GM18909 (cell line): ENCODE measurements at regions not wholly inside any gene's neighbourhood (a gene's known extent, or its start where the extent isn't known, plus 50 kb on each side); places are given as distances from the start of the nearest gene placed in this dataset.
"Not testable (repeated sequence)": the region's sequence is repeated elsewhere in the genome, so short reads cannot be mapped to it uniquely, and the experiment has no call there.

Source experiments
- ATAC-seq: cut with Tn5 transposase; IDR thresholded peaks from one replicate; pipeline ENCODE4 v1.9.1; 2021; ENCODE audit warnings: mild to moderate bottlenecking; ENCODE audit not compliant: unreplicated experiment, poor library complexity

DNA sequence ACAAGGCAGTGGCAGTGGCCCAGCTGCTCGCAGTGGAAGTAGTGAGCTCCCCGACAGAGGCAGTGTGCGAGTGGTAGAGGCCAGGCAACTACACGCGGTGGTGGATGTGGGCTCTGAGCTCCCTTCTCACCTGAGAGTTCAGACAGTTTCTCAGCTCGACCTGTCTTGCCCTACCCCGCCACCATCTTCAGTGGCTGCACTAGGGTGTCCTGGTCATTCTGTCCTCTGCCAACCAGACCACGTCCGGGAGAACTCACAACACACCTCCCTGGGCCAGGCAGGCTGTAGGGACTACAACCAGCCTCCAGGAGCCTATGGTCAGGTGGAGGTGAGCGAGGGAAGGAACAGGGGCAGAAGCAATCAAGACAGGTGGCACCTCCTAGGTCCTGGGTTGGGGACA, 106.3 kb upstream of the SMAD3 start:
- no peak for ATAC-seq

DNA sequence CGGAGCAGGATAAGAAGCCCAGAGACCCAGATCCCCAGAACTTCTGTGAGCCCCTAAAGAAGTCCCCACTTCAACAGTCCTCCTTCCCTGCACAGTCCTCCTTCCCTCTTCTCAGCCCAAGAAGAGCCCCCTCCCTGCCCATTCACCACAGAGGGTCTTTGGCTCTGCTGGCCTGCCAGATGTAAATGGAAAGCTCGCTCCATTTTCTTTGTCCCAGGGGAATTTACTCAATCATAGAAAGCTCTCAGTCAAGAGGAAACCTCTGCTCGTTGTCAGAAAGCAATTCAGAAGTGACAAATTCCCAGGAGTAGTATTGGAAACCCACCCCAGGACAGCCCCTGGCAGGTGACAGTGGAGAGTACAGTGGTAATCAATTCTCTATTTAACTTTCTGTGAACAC, 105.5 kb upstream of the SMAD3 start:
- no peak for ATAC-seq

GRCh38 chr15:66960519-66960918, 104.9 kb upstream of the SMAD3 start:
- ATAC-seq: no peak

- no peak for ATAC-seq
Measured at GRCh38 chr15:66961407-66961884, 104.0 kb upstream of the SMAD3 start.

DNA sequence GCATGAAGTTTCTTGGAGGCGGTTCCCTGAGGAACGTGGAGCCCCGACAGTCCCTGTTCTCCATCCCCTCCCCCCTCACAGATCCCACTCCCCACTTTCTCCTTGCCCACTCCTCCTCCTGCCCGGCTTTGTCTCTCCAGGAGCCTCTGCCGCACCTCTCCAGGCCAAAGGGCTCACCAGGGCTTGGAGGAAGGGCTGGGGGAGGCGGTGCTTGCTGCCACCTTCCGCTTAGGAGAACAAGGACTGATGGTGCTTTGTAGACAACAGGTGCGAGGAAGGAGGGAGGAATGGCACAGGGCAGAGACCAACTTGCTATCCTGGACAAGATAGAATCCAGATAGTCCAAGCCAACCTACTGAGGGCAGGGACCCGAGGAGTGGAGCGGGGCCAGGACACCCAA, 103.5 kb upstream of the SMAD3 start:
- ATAC-seq: no peak

DNA sequence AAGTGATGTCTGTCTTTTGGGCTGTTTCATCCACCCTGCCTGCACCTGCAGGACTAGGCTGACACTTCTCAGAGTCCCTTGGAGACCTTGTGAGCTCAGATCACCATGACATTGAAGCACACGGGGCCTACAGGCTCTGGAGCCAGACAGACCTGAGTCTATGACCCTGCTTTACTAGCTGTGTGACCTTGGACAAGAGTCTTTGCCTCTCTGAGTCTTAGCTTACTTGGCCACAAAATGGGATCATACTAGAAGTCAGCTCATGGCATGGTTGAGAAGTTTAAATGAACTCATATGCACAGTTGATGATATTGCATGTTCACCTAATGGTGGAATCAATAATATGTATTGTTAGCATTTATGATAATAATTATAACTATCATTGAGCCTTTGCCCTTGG, 102.9 kb upstream of the SMAD3 start:
- no peak for ATAC-seq

- ATAC-seq: no peak
Measured at GRCh38 chr15:66963084-66963483, 102.3 kb upstream of the SMAD3 start.

- ATAC-seq: no peak
Measured at GRCh38 chr15:66963710-66964109, 101.7 kb upstream of the SMAD3 start.

GRCh38 chr15:66964111-66964738, 101.2 kb upstream of the SMAD3 start:
- no peak for ATAC-seq

DNA sequence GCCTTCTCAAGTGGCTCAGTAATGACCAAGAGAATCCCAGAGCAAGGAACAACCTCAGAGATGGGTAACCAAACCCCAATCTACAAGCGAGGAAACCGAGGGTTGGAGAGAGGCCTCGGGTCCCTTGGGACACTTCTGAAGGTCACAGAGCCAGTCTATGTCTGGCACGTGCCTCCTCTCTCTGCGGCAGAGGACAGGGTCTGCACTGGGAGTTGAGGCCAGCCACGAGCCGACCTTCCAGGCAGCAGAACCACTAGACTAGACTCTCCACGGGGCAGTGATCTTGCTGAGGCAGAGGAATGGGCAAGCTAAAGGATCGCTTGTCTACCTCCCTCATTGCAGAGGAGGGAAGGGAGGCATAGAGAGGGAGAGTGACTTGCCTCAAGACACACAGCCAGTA, 100.6 kb upstream of the SMAD3 start:
- ATAC-seq: no peak

GRCh38 chr15:66965201-66965900, 100.1 kb upstream of the SMAD3 start:
- no peak for ATAC-seq

DNA sequence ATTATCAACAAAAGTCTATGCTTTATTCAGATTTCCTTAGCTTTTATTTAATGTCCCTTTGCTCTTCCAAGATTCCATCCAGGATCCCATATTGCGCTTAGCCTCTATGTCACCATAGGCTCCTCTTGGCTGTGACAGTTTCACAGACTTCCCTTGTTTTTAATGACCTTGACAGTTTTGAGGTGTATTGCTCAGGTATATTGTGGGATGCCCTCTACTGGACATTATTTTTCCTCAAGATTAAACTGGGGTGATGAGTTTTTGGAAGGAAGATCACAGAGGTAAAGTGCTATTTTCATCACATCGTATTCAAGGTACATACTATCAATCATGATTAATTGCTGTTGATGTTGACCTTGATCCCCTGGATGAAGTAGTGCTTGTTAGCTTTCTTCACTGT, 99.1 kb upstream of the SMAD3 start:
- no peak for ATAC-seq

DNA sequence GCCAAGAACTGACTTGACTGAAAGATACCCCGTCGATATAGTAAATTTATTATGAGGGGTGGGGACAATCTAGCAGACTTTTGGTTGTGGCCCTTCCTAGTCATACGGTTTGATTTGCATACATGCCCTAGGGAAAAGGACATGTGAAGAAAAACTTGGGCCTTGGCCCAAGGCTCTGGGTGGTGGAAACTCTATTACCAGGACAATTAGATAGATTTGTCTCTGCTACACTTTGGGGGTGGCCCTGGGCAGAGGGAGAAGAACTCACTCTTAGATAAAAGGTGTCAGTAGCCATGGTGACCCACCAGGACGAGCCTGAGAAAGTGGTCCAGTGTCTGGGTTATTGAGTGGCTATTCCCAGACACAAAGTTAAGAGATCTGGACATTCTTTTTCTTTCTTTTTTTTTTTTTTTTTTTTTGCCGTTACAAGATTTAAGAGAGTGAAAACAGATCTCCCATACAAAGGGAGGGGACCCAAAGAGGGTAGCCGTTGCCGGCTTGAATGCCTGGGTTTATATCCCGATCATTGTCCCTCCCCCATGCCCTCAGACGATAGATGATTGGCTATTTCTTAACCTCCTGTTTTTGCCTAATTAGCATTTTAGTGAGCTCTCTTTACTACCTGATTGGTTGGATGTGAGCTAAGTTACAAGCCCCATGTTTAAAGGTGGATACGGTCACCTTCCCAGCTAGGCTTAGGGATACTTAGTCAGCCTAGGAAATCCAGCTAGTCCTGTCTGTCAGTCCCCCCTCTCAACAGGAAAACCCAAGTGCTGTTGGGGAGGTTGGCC, 96.4 kb upstream of the SMAD3 start:
- ATAC-seq: no peak

GRCh38 chr15:66974131-66974530, 91.3 kb upstream of the SMAD3 start:
- not testable (repeated sequence) for ATAC-seq

GRCh38 chr15:66976106-66976640, 89.2 kb upstream of the SMAD3 start:
- ATAC-seq: not testable (repeated sequence)

- ATAC-seq: not testable (repeated sequence)
Measured at GRCh38 chr15:66980326-66980725, 85.1 kb upstream of the SMAD3 start.

DNA sequence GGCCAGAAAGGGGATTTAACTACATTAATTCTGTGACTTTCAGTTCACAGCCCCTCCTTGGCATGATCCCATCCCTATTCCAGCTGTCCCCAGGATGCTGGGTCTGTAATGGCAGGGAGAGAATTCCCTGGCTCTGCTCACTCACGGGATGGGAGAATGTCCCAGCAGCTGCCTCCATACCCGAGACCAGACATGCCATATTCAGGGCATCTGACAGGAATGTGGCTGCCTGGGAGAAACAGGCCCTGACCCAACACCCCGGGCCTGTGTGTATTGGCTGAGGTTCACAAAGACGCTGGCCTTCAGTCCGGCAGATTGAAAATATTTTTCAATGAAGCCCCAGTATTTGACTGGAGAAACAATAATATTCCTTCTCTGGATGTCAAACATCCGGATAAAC, 83.6 kb upstream of the SMAD3 start:
- ATAC-seq: no peak

DNA sequence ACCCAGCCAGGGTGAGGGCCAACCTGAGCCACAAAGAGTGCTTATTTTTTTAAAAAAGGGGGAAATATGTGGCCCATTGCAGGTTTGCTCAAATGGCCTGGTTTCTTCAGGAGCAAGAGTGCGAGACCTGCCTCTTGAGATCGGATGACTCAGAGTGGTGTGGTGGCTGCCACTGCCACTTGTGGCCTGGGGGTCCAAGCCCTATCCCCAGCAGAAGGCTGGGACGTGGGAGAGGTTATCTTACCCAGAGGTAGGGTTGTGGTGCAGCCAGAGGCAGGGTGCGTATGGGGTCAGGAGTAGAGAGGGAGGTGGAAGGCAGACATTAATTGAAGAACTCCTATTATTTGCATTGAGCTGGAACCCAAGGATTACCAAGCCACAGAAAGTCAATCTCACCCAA, 83.2 kb upstream of the SMAD3 start:
- no peak for ATAC-seq

GRCh38 chr15:66982816-66983215, 82.6 kb upstream of the SMAD3 start:
- no peak for ATAC-seq

- no peak for ATAC-seq
Measured at GRCh38 chr15:66985653-66986052, 79.7 kb upstream of the SMAD3 start.

DNA sequence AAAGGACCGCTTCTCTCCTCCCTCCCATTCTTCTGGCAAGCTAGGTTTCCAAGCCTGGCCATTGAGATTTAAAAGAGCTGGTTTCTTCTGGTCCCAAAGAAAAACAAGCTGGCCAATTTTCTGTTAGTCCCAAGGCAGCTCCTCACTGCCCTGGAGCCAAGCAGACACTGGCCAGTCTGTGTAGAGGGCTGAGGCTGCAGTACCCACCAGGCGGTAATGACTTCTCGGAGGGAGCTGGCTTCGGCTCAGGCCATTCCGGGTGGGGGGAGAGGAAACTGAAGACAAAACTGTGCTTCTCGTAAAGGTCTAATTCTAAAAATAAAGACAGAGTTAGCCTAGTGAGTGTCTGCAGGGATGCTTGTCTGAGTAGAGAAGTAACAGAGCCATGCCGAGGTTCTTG, 78.5 kb upstream of the SMAD3 start:
- no peak for ATAC-seq
